GM19395 (cell line): ENCODE measurements at regions not wholly inside any gene's neighbourhood (a gene's known extent, or its start where the extent isn't known, plus 50 kb on each side); places are given as distances from the start of the nearest gene placed in this dataset.

ENCODE experiments used
- ATAC-seq: cut with Tn5 transposase; IDR thresholded peaks from one replicate; pipeline ENCODE4 v1.9.1; 2021; ENCODE audit warnings: mild to moderate bottlenecking, moderate library complexity; ENCODE audit not compliant: unreplicated experiment

- no peak for ATAC-seq
These were observed 818.3 kb upstream of the GYPC start for GRCh38 chr2:125837611-125838010.

DNA sequence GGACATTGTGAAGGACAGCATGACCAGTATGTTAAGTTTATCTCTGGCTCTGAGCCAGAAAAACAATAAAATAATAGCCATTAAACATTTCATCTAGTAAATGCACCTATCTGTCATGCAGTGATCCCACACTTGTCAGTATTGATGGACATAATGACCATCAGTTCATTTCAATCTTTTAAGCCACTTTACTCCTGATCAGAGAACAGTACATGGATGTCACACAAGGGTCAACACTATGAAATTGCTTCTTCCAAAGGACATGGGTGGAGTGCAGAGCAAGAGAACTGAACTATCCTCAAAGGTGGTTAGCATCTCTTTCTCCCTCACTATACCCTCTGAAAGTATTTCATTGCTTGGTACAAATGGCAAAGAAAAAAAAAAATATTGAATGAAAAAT lies 816.0 kb upstream of the GYPC start:
- ATAC-seq: no peak

DNA sequence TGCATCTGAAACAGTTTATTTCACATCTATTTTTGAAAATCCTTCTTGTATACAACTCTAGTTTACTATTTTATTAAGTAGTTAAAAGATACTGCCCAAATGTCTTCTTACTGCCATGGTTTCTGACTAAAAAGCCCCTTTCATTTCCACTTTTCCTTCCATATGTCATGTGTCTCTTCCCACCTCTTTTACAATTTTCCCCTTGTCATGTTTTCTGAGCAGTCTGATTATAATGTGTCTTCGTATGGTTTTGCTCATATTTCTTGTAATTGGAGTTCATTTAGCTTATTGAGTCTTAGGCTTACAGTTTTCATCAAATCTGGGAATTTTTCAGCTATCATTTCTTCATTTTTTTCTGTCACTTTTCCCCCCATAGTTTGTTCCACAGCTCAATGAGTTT lies 813.9 kb upstream of the GYPC start:
- no peak for ATAC-seq

DNA sequence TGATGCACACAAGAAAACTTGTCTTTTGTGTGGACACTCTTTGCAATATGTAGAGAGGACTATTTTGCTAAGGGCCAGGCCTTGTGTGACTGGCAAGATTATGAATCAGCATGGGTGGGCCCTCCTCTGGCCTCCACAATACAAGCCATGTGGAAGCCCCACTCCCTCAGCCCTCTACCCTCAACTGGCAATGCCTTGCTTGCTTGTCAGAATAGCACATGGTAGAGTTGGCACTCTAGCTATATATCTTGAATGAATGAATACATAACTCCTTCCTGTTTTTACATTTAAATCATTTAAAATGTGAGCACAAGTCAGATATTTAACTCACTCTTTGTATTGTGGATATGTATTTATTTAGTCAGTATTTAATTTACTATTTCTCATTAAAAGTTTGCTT lies 805.4 kb upstream of the GYPC start:
- no peak for ATAC-seq

GRCh38 chr2:125852364-125852763 lies 803.6 kb upstream of the GYPC start:
- no peak for ATAC-seq

- ATAC-seq: no peak
These were observed 802.3 kb upstream of the GYPC start for GRCh38 chr2:125853626-125854025.

DNA sequence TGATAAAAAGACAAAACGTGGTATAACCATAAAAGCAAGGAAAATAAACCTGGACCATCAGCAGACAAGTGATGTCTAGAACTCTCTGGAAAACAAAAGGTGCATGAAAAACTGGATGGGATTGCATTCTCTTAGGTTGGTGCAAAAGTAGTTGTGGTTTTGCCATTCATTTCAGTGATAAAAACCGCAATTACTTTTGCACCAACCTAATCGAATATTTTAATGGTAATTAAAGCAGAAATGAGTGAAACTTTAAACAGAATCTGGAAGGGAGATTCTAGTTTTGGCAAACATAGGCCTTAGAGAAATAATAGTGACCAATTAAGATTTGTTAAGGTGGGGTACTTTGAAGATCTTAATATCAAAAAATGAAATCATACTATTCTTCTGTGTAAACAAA lies 800.8 kb upstream of the GYPC start:
- ATAC-seq: no peak

GRCh38 chr2:125857971-125858794 lies 797.8 kb upstream of the GYPC start:
- no peak for ATAC-seq

DNA sequence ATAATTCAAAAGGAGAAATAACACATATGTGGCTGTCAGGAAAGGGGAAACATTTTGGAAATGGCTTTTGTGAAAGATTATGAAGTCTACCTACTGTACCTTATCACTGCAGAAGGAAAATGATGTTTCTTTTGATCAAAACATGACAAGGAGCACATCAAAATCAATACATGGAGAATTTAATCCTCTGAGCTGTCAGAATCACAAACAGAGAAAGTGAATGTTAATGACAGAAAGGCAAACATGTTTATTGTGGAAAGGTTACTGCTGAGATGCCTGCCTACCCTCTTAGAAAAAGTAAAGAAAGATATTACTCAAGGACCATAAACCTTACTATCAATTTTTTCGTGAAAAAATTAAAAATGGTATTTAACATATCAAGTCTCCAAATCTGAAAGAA lies 794.5 kb upstream of the GYPC start:
- no peak for ATAC-seq

- ATAC-seq: no peak
These were observed 788.0 kb upstream of the GYPC start for GRCh38 chr2:125867908-125868307.

DNA sequence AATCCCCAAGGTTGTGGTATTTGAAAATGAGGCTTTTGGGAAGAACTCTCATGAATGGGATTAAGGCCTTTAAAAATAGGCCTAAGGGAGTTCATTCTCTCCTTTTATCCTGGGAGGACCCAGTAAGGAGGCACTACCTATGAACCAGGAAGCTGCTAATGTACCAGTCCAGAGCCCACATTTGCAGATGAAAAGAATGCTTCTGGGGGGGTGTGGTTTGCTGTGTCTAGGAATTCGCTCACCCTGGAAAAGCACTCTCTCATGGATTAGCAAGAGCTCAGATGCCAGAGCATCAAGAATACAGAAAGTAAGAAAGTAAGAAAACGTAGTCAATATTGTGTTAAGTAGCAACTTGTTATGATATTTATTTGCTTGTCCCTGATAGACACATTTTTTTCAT lies 785.7 kb upstream of the GYPC start:
- no peak for ATAC-seq

GRCh38 chr2:125870746-125871145 lies 785.2 kb upstream of the GYPC start:
- no peak for ATAC-seq

- ATAC-seq: no peak
These were observed 781.4 kb upstream of the GYPC start for GRCh38 chr2:125874564-125874963.

- no peak for ATAC-seq
These were observed 770.6 kb upstream of the GYPC start for GRCh38 chr2:125885340-125885739.

DNA sequence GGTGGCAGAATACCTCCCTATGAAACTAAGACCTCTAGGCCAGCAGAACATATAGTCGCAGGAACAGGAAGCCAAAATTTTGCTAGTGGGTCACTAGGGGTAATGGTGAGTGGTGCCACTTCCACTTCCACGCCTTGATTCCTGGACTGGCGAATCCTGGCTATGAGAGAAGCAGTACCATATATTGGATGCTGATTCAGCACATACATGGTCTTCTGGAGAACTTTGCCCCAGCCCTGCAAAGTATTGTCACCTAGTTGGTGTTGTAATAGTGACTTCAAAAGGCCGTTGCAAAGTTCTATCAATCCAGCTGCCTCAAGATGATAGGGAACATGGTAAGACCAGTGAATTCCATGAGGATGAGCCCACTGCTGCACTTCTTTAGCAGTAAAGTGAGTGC lies 769.8 kb upstream of the GYPC start:
- no peak for ATAC-seq

- ATAC-seq: no peak
These were observed 754.7 kb upstream of the GYPC start for GRCh38 chr2:125901278-125901677.

GRCh38 chr2:125925891-125926546 lies 729.9 kb upstream of the GYPC start:
- ATAC-seq: no peak

DNA sequence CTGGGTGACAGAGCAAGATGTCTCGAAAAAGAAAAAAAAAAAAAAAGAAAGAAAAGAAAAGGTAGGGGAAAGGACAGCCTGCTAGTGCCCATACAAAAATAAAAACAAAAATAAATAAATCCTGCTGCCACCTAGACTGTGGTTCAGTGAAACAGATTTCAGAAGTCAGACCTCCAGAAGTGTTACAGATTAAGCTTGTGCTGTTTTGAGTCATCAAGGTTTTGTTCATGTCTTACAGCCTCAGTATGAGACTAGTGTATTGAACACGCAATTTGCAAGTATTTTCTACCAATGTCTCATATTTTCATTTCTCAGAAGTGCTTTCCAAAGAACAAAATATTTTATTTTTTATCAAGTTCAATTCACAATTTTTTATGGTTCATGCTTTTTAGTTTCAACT lies 720.4 kb upstream of the GYPC start:
- no peak for ATAC-seq

GRCh38 chr2:125942585-125943424 lies 713.2 kb upstream of the GYPC start:
- ATAC-seq: no peak

DNA sequence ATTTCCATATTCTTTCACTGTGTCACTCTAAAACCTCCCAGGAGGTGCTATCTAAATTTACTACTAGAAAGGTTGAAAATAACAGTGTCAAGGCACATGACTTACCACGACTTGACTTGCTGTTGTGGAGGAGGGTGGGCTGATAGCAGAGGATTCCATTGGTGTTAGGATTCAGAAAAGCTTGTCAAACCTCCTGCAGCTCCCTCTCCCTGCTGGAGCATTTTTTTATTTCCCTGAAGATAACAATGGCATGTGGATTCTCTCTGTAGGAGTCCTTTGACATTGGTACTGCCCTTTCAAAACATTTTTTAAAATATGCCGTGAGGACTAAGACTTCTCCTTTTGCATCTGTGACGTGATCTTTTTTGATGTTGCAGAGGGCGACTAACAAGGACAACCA lies 696.9 kb upstream of the GYPC start:
- ATAC-seq: no peak

DNA sequence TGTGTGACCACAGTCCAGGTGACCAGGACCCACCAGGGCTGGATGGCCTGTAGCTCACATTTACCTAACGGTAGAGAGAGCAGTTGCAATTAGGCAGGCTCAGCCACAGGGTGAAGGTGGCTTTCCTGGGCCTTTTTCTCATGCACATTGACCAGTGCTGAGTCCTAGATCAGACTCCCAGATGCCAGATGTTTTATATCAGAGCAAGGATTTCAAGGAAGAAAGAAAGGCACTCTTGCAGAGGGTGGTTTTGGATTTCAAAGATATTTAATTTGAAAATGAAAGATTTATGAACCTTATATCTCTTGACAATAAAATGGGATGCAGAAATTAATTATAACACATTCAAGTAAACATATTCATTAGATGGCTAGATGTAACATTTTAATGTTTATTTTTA lies 694.2 kb upstream of the GYPC start:
- no peak for ATAC-seq

GRCh38 chr2:125979886-125980285 lies 676.1 kb upstream of the GYPC start:
- ATAC-seq: no peak
